Fibroblast of mammary gland (primary cell): ENCODE measurements at regions not wholly inside any gene's neighbourhood (a gene's known extent, or its start where the extent isn't known, plus 50 kb on each side); places are given as distances from the start of the nearest gene placed in this dataset.

ENCODE experiments used
- DNase-seq: peaks from one replicate; pipeline ENCODE4 v3.0.0-alpha.2; 2010; ENCODE audit warnings: low read depth
- H3K4me3 ChIP-seq: 2 replicates; pipeline ENCODE4 v1.5.1; 2011; ENCODE audit warnings: low read depth, mild to moderate bottlenecking, low read length, moderate library complexity; ENCODE audit not compliant: control insufficient read depth
- CTCF ChIP-seq: conservative IDR thresholded peaks from 2 replicates; pipeline ENCODE4 v1.5.1; 2011; ENCODE audit warnings: low read depth, low read length, inconsistent platforms; ENCODE audit not compliant: control insufficient read depth, insufficient read depth

- no peak overlapping the region for H3K4me3 ChIP-seq
- DNase-seq, result no peak
- TF ChIP-seq CTCF, result no peak
Observed at GRCh38 chr20:55667955-55668354, 337.4 kb downstream of the CBLN4 start.

GRCh38 chr20:55667024-55667423, 338.3 kb downstream of the CBLN4 start:
- H3K4me3 ChIP-seq, result no peak overlapping the region
- no peak for DNase-seq
- no peak for TF ChIP-seq CTCF

- no peak for TF ChIP-seq CTCF
- DNase-seq, result no peak
Observed at GRCh38 chr20:55656231-55656775, 349.0 kb downstream of the CBLN4 start.

GRCh38 chr20:55650657-55651360, 354.5 kb downstream of the CBLN4 start:
- no peak for DNase-seq
- TF ChIP-seq CTCF, result no peak
- H3K4me3 ChIP-seq, result no peak overlapping the region

More at GRCh38 chr20:55656231-55656775, 349.0 kb downstream of the CBLN4 start:
- no peak overlapping the region for H3K4me3 ChIP-seq

- TF ChIP-seq CTCF, result no peak
- DNase-seq, result no peak
- H3K4me3 ChIP-seq, result no peak overlapping the region
Observed at GRCh38 chr20:55649254-55649653, 356.1 kb downstream of the CBLN4 start.

- no peak for TF ChIP-seq CTCF
- DNase-seq, result no peak
- no peak overlapping the region for H3K4me3 ChIP-seq
Observed at GRCh38 chr20:55646851-55647250, 358.5 kb downstream of the CBLN4 start.
